ENCODE measurements at regions not wholly inside any gene's neighbourhood (a gene's known extent, or its start where the extent isn't known, plus 50 kb on each side); places are given as distances from the start of the nearest gene placed in this dataset.

GRCh38 chr1:93798291-93798690 is 80.7 kb downstream of the DNTTIP2 start:
- no peak overlapping the region for H3K27ac Mint-ChIP-seq
- H3K36me3 Mint-ChIP-seq (ENCODE audit: low read depth), result no peaks in the 10 kb centered on the region
- no peaks in the 10 kb centered on the region for H3K9me3 Mint-ChIP-seq
- H3K4me3 Mint-ChIP-seq (ENCODE audit: low read depth), result no peak overlapping the region
- H3K4me1 Mint-ChIP-seq (ENCODE audit: low read depth), result no peaks in the 10 kb centered on the region
- intact Hi-C loops (cut with micrococcal nuclease), result no loop called here
- H3K27me3 Mint-ChIP-seq (ENCODE audit: low read depth), result peaks cover 22% of the 10 kb centered on the region
- no peak for DNase-seq (ENCODE audit: low spot score)

DNA sequence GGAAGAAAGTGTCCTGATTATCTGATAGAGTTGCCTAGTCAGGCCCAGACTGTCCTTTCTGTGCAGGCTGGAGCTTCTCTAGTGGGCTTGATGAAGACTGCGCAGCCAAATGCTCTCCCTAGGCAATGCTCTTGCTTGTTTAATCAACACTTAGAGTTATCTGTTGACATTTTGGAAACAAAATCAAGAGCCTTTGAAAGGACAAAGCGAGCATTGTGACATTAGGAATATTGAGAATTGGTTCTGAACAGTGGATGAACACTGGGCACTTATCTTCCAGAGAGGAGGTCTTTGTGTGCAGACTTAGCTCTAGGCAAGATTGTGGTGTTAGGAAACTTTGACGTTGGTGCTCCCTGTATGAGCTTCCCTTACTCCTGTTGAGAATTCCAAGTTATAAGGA is 94.5 kb downstream of the DNTTIP2 start:
- H3K4me3 Mint-ChIP-seq (ENCODE audit: low read depth), result no peak overlapping the region
- H3K27ac Mint-ChIP-seq, result no peak overlapping the region
- DNase-seq (ENCODE audit: low spot score), result no peak
- peaks cover 5% of the 10 kb centered on the region for H3K4me1 Mint-ChIP-seq (ENCODE audit: low read depth)
- intact Hi-C loops (cut with micrococcal nuclease), result no loop called here
- H3K9me3 Mint-ChIP-seq, result peaks cover 7% of the 10 kb centered on the region
- H3K36me3 Mint-ChIP-seq (ENCODE audit: low read depth), result no peaks in the 10 kb centered on the region
- H3K27me3 Mint-ChIP-seq (ENCODE audit: low read depth), result peaks cover 15% of the 10 kb centered on the region

DNA sequence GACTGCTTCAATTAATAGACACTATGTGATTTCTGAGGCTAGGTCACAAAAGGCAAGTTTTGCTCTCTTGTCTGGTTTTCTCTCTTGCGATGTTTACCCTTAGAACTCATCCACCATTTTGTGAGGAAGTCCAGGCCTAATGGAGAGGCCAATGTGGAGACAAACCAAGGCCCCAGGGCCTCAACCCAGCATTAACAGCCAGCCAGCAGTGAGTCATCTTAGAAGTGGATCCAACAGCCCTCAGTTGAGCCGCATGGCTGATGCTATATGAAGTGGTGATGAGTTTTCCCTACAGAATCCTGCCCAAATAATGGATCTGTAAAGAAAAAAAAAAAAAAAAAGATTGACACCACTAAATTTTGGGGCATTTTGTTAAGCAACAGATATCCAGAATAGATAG is 95.1 kb downstream of the DNTTIP2 start:
- H3K4me1 Mint-ChIP-seq (ENCODE audit: low read depth), result peaks cover 10% of the 10 kb centered on the region
- no peaks in the 10 kb centered on the region for H3K36me3 Mint-ChIP-seq (ENCODE audit: low read depth)
- peaks cover 15% of the 10 kb centered on the region for H3K27me3 Mint-ChIP-seq (ENCODE audit: low read depth)
- peaks cover 2% of the 10 kb centered on the region for H3K9me3 Mint-ChIP-seq
- intact Hi-C loops (cut with micrococcal nuclease), result no loop called here
- H3K27ac Mint-ChIP-seq, result no peak overlapping the region
- H3K4me3 Mint-ChIP-seq (ENCODE audit: low read depth), result no peak overlapping the region
- no peak for DNase-seq (ENCODE audit: low spot score)

DNA sequence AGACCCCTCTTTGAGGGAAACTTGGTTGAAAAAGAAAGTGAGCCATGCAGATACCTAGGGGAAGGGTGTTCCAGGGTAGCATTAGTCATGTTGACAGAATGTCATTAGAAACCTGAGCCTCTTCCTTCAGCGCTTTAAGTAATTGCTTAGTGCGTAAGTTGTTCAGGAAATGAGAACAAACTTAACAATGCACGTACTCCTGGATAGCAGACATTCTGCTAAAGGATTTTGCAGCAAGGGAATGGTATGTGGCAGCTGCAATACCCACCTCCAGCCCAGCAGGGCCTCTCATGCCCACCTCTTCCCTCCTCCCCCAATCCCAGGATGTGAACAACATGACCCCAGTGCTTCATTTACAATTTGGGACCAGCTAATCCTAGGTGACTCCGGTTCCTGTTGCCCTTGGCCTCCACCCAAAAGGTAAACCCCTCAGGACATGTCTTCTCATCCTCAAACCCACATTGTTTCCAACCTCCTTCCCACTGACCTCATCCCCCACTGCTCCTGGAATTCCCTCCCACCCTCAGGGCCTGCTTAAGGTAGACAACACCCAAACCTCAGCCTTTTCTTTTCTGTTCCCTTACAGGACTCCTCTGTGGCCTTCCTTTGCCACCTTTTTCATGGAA is 98.0 kb upstream of the BCAR3 start:
- Mint-ChIP-seq H3K4me1 (ENCODE audit: low read depth) (peaks cover 17% of the 10 kb centered on the region), H3K4me3 (ENCODE audit: low read depth) (no peak overlapping the region), H3K27ac (no peak overlapping the region), H3K27me3 (ENCODE audit: low read depth) (peaks cover 15% of the 10 kb centered on the region), H3K36me3 (ENCODE audit: low read depth) (no peaks in the 10 kb centered on the region), H3K9me3 (no peaks in the 10 kb centered on the region)
- intact Hi-C loops (cut with micrococcal nuclease), result no loop called here
- DNase-seq (ENCODE audit: low spot score), result no peak

- DNase-seq (ENCODE audit: low spot score), result no peak
- H3K36me3 Mint-ChIP-seq (ENCODE audit: low read depth), result no peaks in the 10 kb centered on the region
- intact Hi-C loops (cut with micrococcal nuclease), result no loop called here
- H3K27ac Mint-ChIP-seq, result no peak overlapping the region
- H3K4me3 Mint-ChIP-seq (ENCODE audit: low read depth), result no peak overlapping the region
- H3K9me3 Mint-ChIP-seq, result no peaks in the 10 kb centered on the region
- H3K27me3 Mint-ChIP-seq (ENCODE audit: low read depth), result peaks cover 21% of the 10 kb centered on the region
- H3K4me1 Mint-ChIP-seq (ENCODE audit: low read depth), result peaks cover 17% of the 10 kb centered on the region
Observed at GRCh38 chr1:93778457-93778856, 96.8 kb upstream of the BCAR3 start.

DNA sequence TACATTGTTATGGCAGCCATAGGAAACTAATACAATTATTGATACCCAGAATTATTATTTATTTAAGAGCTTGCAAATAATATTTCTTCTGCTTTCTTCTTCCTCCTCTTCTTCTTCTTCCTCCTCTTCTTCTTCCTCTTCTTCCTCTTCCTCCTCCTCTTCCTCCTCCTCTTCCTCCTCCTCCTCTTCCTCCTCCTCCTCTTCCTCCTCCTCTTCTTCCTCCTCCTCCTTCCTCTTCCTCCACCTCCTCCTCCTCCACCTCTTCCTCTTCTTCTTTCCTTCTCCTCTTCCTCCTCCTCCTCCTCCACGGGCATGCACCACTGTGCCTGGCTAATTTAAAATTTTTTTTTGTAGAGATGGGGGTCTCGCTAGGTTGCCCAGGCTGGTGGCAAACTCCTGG is 95.6 kb upstream of the BCAR3 start:
- Mint-ChIP-seq H3K9me3 (no peaks in the 10 kb centered on the region), H3K27ac (no peak overlapping the region), H3K36me3 (ENCODE audit: low read depth) (no peaks in the 10 kb centered on the region), H3K4me3 (ENCODE audit: low read depth) (no peak overlapping the region), H3K4me1 (ENCODE audit: low read depth) (peaks cover 17% of the 10 kb centered on the region), H3K27me3 (ENCODE audit: low read depth) (peaks cover 21% of the 10 kb centered on the region)
- intact Hi-C loops (cut with micrococcal nuclease), result no loop called here
- DNase-seq (ENCODE audit: low spot score), result no peak

- Mint-ChIP-seq H3K4me1 (ENCODE audit: low read depth) (peaks cover 17% of the 10 kb centered on the region), H3K9me3 (no peaks in the 10 kb centered on the region), H3K36me3 (ENCODE audit: low read depth) (no peaks in the 10 kb centered on the region), H3K27me3 (ENCODE audit: low read depth) (peaks cover 22% of the 10 kb centered on the region), H3K4me3 (ENCODE audit: low read depth) (no peak overlapping the region), H3K27ac (no peak overlapping the region)
- intact Hi-C loops (cut with micrococcal nuclease), result no loop called here
- DNase-seq (ENCODE audit: low spot score), result no peak
Observed at GRCh38 chr1:93776728-93777127, 95.1 kb upstream of the BCAR3 start.

DNA sequence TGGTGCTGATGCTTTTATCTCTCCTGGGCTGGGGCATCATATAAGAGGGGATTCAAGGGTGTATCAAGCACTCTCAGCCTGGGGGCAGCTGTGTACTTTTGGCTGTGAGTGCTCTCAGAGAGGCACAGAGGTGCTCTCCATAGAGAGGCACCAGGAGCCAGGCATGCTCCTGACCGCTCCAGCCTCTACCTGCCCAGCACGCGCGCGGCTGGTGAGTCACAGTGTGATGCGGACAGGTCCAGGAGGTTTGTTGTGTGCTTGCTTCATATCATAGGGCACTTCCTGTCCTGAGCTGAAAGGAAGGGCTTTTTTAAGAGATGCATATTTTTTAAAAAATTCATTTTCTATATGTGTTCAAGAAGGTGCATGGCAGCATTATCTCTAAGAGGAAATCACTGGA is 93.6 kb upstream of the BCAR3 start:
- H3K9me3 Mint-ChIP-seq, result no peaks in the 10 kb centered on the region
- H3K4me1 Mint-ChIP-seq (ENCODE audit: low read depth), result peaks cover 17% of the 10 kb centered on the region
- H3K27me3 Mint-ChIP-seq (ENCODE audit: low read depth), result peaks cover 23% of the 10 kb centered on the region
- no peak overlapping the region for H3K27ac Mint-ChIP-seq
- no peak overlapping the region for H3K4me3 Mint-ChIP-seq (ENCODE audit: low read depth)
- DNase-seq (ENCODE audit: low spot score), result no peak
- intact Hi-C loops (cut with micrococcal nuclease), result no loop called here
- H3K36me3 Mint-ChIP-seq (ENCODE audit: low read depth), result no peaks in the 10 kb centered on the region

GRCh38 chr1:93774707-93775106 is 93.1 kb upstream of the BCAR3 start:
- Mint-ChIP-seq H3K4me1 (ENCODE audit: low read depth) (peaks cover 12% of the 10 kb centered on the region), H3K9me3 (no peaks in the 10 kb centered on the region), H3K4me3 (ENCODE audit: low read depth) (no peak overlapping the region), H3K27ac (no peak overlapping the region), H3K36me3 (ENCODE audit: low read depth) (no peaks in the 10 kb centered on the region), H3K27me3 (ENCODE audit: low read depth) (peaks cover 23% of the 10 kb centered on the region)
- intact Hi-C loops (cut with micrococcal nuclease), result no loop called here
- DNase-seq (ENCODE audit: low spot score), result no peak

- Mint-ChIP-seq H3K4me1 (ENCODE audit: low read depth) (peaks cover 5% of the 10 kb centered on the region), H3K27ac (no peak overlapping the region), H3K9me3 (no peaks in the 10 kb centered on the region), H3K27me3 (ENCODE audit: low read depth) (peaks cover 20% of the 10 kb centered on the region), H3K36me3 (ENCODE audit: low read depth) (no peaks in the 10 kb centered on the region), H3K4me3 (ENCODE audit: low read depth) (no peak overlapping the region)
- intact Hi-C loops (cut with micrococcal nuclease), result no loop called here
- DNase-seq (ENCODE audit: low spot score), result no peak
Observed at GRCh38 chr1:93773049-93773838, 91.6 kb upstream of the BCAR3 start.

DNA sequence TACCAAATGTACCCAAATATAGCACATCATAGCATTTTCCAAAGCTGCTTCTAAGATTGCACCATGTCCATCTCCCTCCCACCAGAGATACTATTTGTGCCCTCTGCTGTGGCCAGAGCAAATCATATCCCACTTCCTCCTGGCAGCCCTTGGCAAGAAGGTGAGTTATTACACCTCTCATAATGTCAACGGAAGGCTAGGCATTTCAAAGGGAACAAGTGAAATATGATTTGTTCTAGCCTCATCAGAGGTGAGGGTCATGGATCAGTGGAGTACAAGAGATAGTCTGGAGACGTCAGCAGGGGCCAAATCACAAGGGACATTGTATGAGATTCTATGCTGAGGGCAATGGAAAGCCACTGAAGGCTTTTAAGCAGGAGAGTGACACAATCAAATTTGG is 90.2 kb upstream of the BCAR3 start:
- no peaks in the 10 kb centered on the region for H3K36me3 Mint-ChIP-seq (ENCODE audit: low read depth)
- peaks cover 19% of the 10 kb centered on the region for H3K27me3 Mint-ChIP-seq (ENCODE audit: low read depth)
- DNase-seq (ENCODE audit: low spot score), result no peak
- peaks cover 14% of the 10 kb centered on the region for H3K4me1 Mint-ChIP-seq (ENCODE audit: low read depth)
- H3K4me3 Mint-ChIP-seq (ENCODE audit: low read depth), result no peak overlapping the region
- no peaks in the 10 kb centered on the region for H3K9me3 Mint-ChIP-seq
- intact Hi-C loops (cut with micrococcal nuclease), result no loop called here
- H3K27ac Mint-ChIP-seq, result no peak overlapping the region

DNA sequence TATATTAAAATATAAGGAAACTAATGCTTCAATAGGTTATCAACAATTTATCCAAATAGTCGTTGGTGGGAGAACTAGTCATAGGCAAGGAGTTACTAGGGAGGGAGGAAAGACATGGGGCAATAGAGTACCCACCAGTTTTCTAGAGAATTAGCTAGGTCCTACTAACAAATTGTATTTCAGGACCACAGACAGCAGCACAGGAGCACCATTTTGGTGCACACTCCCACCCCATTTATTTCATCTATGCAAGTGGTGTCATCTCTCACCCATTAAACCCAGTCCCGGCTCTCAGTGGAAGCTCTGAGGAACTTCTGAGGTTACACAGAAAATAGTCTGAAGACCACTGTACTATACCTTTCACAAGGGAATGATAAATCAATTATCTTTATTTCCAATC is 89.0 kb upstream of the BCAR3 start:
- intact Hi-C loops (cut with micrococcal nuclease), result no loop called here
- no peak for DNase-seq (ENCODE audit: low spot score)
- Mint-ChIP-seq H3K27me3 (ENCODE audit: low read depth) (peaks cover 14% of the 10 kb centered on the region), H3K4me1 (ENCODE audit: low read depth) (peaks cover 24% of the 10 kb centered on the region), H3K27ac (no peak overlapping the region), H3K9me3 (no peaks in the 10 kb centered on the region), H3K4me3 (ENCODE audit: low read depth) (no peak overlapping the region), H3K36me3 (ENCODE audit: low read depth) (no peaks in the 10 kb centered on the region)

- Mint-ChIP-seq H3K27ac (no peak overlapping the region), H3K27me3 (ENCODE audit: low read depth) (peaks cover 11% of the 10 kb centered on the region), H3K4me1 (ENCODE audit: low read depth) (peaks cover 21% of the 10 kb centered on the region), H3K9me3 (no peaks in the 10 kb centered on the region), H3K4me3 (ENCODE audit: low read depth) (no peak overlapping the region), H3K36me3 (ENCODE audit: low read depth) (no peaks in the 10 kb centered on the region)
- intact Hi-C loops (cut with micrococcal nuclease), result no loop called here
- no peak for DNase-seq (ENCODE audit: low spot score)
Observed at GRCh38 chr1:93769777-93770176, 88.1 kb upstream of the BCAR3 start.
